ENCODE measurements at regions not wholly inside any gene's neighbourhood (a gene's known extent, or its start where the extent isn't known, plus 50 kb on each side); places are given as distances from the start of the nearest gene placed in this dataset.

- H4K20me1 ChIP-seq (ENCODE audit: insufficient read depth), result no peaks in the 10 kb centered on the region
- H3K27me3 ChIP-seq (ENCODE audit: insufficient read depth), result no peaks in the 10 kb centered on the region
- ChIA-PET CTCF (no interaction called here), POLR2A (no interaction called here)
- H3K9me2 ChIP-seq, result no peaks in the 10 kb centered on the region
- H3F3A ChIP-seq (replicated peaks; ENCODE audit: insufficient read depth), result no peaks in the 10 kb centered on the region
- H3K4me2 ChIP-seq, result no peak overlapping the region
- no peak for TF ChIP-seq TEAD4 (IDR thresholded peaks at IDR 0.05; ENCODE audit: borderline replicate concordance, insufficient read depth)
- no peak for TF ChIP-seq CHD2 (IDR thresholded peaks at IDR 0.05; ENCODE audit: low read length, partially characterized antibody)
- no peak for TF ChIP-seq RXRA (IDR thresholded peaks at IDR 0.05; ENCODE audit: borderline replicate concordance, low read depth)
- TF ChIP-seq POLR2AphosphoS5 (IDR thresholded peaks at IDR 0.05; ENCODE audit: low read depth, low read length), result no peak
- TF ChIP-seq MEF2A (IDR thresholded peaks at IDR 0.05; ENCODE audit: borderline replicate concordance, low read depth), result no peak
- no peak for TF ChIP-seq IRF3 (IDR thresholded peaks at IDR 0.05; ENCODE audit: low read depth, low read length)
- TF ChIP-seq FOXM1 (IDR thresholded peaks at IDR 0.05; ENCODE audit: low read depth), result no peak
- H3K27ac ChIP-seq (ENCODE audit: low read depth in 2 of 2, low read length in 1 of 2), result no peak overlapping the region
- no peaks in the 10 kb centered on the region for H3K9me3 ChIP-seq
- 78% methylated on average over 3 of the region's 3 CpGs for WGBS (ENCODE audit: low lambda C conversion rate)
- H2AFZ ChIP-seq (ENCODE audit: low read depth), result no peak overlapping the region
- no peaks in the 10 kb centered on the region for H3K36me3 ChIP-seq (replicated peaks in 1 of 2; ENCODE audit: control insufficient read depth in 1 of 2, insufficient read depth in 2 of 2, low read length in 1 of 2)
- no peaks in the 10 kb centered on the region; a peak in 1 of 4 replicates for H3K4me1 ChIP-seq (ENCODE audit: control insufficient read depth in 1 of 2, insufficient read depth in 2 of 2, low read depth in 1 of 2, low read length in 1 of 2)
- H3K9ac ChIP-seq, result no peak overlapping the region
- DNase-seq, result no peak
- no peaks in the 10 kb centered on the region for H3K79me2 ChIP-seq (ENCODE audit: insufficient read depth)
- no peak overlapping the region for H3K4me3 ChIP-seq (ENCODE audit: low read depth in 2 of 2, low read length in 1 of 2)
Observed at GRCh38 chr13:76751278-76751677, 134.9 kb downstream of the KCTD12 start.

GRCh38 chr13:76750126-76750525, 136.1 kb downstream of the KCTD12 start:
- H3K9me2 ChIP-seq, result no peaks in the 10 kb centered on the region
- no peaks in the 10 kb centered on the region for H4K20me1 ChIP-seq (ENCODE audit: insufficient read depth)
- H3K27me3 ChIP-seq (ENCODE audit: insufficient read depth), result no peaks in the 10 kb centered on the region
- no peak for DNase-seq
- no peaks in the 10 kb centered on the region for H3K9me3 ChIP-seq
- ChIA-PET POLR2A (no interaction called here), CTCF (no interaction called here)
- no peaks in the 10 kb centered on the region for H3K36me3 ChIP-seq (replicated peaks in 1 of 2; ENCODE audit: control insufficient read depth in 1 of 2, insufficient read depth in 2 of 2, low read length in 1 of 2)
- H3K79me2 ChIP-seq (ENCODE audit: insufficient read depth), result no peaks in the 10 kb centered on the region
- TF ChIP-seq JUND (IDR thresholded peaks at IDR 0.05), result no peak
- no peak for TF ChIP-seq GATA2 (CRISPR knock-in tag; IDR thresholded peaks at IDR 0.05)
- no peak for TF ChIP-seq MEF2A (IDR thresholded peaks at IDR 0.05; ENCODE audit: borderline replicate concordance, low read depth)
- TF ChIP-seq SMC3 (IDR thresholded peaks at IDR 0.05; ENCODE audit: low read depth, low read length), result no peak
- TF ChIP-seq RFX5 (IDR thresholded peaks at IDR 0.05; ENCODE audit: low read length), result no peak
- TF ChIP-seq RCOR1 (IDR thresholded peaks at IDR 0.05; ENCODE audit: low read length), result no peak
- no peak for TF ChIP-seq EP300 (IDR thresholded peaks at IDR 0.05; ENCODE audit: borderline replicate concordance in 1 of 2, low read depth in 1 of 2, low read length in 1 of 2)
- no peak for TF ChIP-seq FOXJ3 (CRISPR knock-in tag; IDR thresholded peaks at IDR 0.05)
- TF ChIP-seq REST (IDR thresholded peaks at IDR 0.05; ENCODE audit: low read depth, low read length), result no peak
- TF ChIP-seq GABPA (IDR thresholded peaks at IDR 0.05; ENCODE audit: low read depth), result no peak
- no peak overlapping the region for H3K27ac ChIP-seq (ENCODE audit: low read depth in 2 of 2, low read length in 1 of 2)
- no peak overlapping the region for H3K4me2 ChIP-seq
- no peak overlapping the region for H3K9ac ChIP-seq
- H2AFZ ChIP-seq (ENCODE audit: low read depth), result no peak overlapping the region
- H3K4me1 ChIP-seq (ENCODE audit: control insufficient read depth in 1 of 2, insufficient read depth in 2 of 2, low read depth in 1 of 2, low read length in 1 of 2), result no peaks in the 10 kb centered on the region; a peak in 1 of 4 replicates
- H3F3A ChIP-seq (replicated peaks; ENCODE audit: insufficient read depth), result no peaks in the 10 kb centered on the region
- H3K4me3 ChIP-seq (ENCODE audit: low read depth in 2 of 2, low read length in 1 of 2), result no peak overlapping the region
